GM23338 (cell line): ENCODE measurements at regions not wholly inside any gene's neighbourhood (a gene's known extent, or its start where the extent isn't known, plus 50 kb on each side); places are given as distances from the start of the nearest gene placed in this dataset.

Source experiments
- ATAC-seq: fragments of 200-7000 bp; cut with Tn5 transposase; 3 replicates; pipeline ENCODE4 v1.9.1; 2020
- DNase-seq: peaks from one replicate; pipeline ENCODE4 v3.0.0-alpha.2; 2015; ENCODE audit warnings: low spot score
- H2AFZ ChIP-seq: fragments of 200-600 bp; sonication (generic); 2 replicates; pipeline ENCODE4 v1.8.0; 2016; ENCODE audit warnings: antibody characterized with exemption, mild to moderate bottlenecking, moderate library complexity
- H3F3A ChIP-seq: fragments of 200-600 bp; sonication (generic); replicated peaks from 2 replicates; pipeline ENCODE4 v1.8.0; 2017; ENCODE audit warnings: antibody characterized with exemption, mixed run types, low read depth
- H3K27ac ChIP-seq: fragments of 200-600 bp; sonication (generic); 2 replicates; pipeline ENCODE4 v1.6.1; 2016; ENCODE audit warnings: low read depth
- H3K27me3 ChIP-seq: fragments of 200-600 bp; sonication (generic); 2 replicates; pipeline ENCODE4 v1.8.0; 2016; ENCODE audit warnings: mild to moderate bottlenecking, mixed run types, moderate library complexity; ENCODE audit not compliant: insufficient read depth
- H3K36me3 ChIP-seq: fragments of 200-600 bp; sonication (generic); 2 replicates; pipeline ENCODE4 v1.8.0; 2016; ENCODE audit warnings: mild to moderate bottlenecking; ENCODE audit not compliant: insufficient read depth
- H3K4me1 ChIP-seq: fragments of 200-600 bp; sonication (generic); 2 replicates; pipeline ENCODE4 v1.8.0; 2016; ENCODE audit warnings: mild to moderate bottlenecking, moderate library complexity; ENCODE audit not compliant: insufficient read depth
- H3K4me2 ChIP-seq: fragments of 200-600 bp; sonication (generic); 2 replicates; pipeline ENCODE4 v1.7.1; 2017; ENCODE audit warnings: mixed run types
- H3K4me3 ChIP-seq: fragments of 200-600 bp; sonication (generic); 2 replicates; pipeline ENCODE4 v1.6.1; 2016; ENCODE audit warnings: mixed run types
- H3K79me2 ChIP-seq: fragments of 200-600 bp; sonication (generic); replicated peaks from 2 replicates; pipeline ENCODE4 v1.8.0; 2017; ENCODE audit warnings: mild to moderate bottlenecking; ENCODE audit not compliant: insufficient read depth
- H3K9me2 ChIP-seq: fragments of 200-600 bp; sonication (generic); 2 replicates; pipeline ENCODE4 v1.8.0; 2017; ENCODE audit not compliant: insufficient read depth
- H4K20me1 ChIP-seq: fragments of 200-600 bp; sonication (generic); replicated peaks from 2 replicates; pipeline ENCODE4 v1.8.0; 2017; ENCODE audit warnings: mild to moderate bottlenecking; ENCODE audit not compliant: insufficient read depth
- H3K27ac Mint-ChIP-seq: 2 replicates; pipeline ENCODE4 v1.8.0; 2020; ENCODE audit warnings: inconsistent platforms, mild to moderate bottlenecking, moderate library complexity, mixed read lengths
- H3K27me3 Mint-ChIP-seq: 3 replicates; pipeline ENCODE4 v1.8.0; 2022; ENCODE audit warnings: low read depth, mild to moderate bottlenecking, moderate library complexity, mixed read lengths, inconsistent platforms; ENCODE audit not compliant: insufficient read depth, poor library complexity
- H3K36me3 Mint-ChIP-seq: 3 replicates; pipeline ENCODE4 v1.8.0; 2021; ENCODE audit warnings: low read depth, mild to moderate bottlenecking, inconsistent platforms, moderate library complexity, mixed read lengths
- H3K4me1 Mint-ChIP-seq: 3 replicates; pipeline ENCODE4 v1.8.0; 2020; ENCODE audit warnings: mild to moderate bottlenecking, inconsistent platforms, mixed read lengths
- H3K4me3 Mint-ChIP-seq: 3 replicates; pipeline ENCODE4 v1.8.0; 2021; ENCODE audit warnings: moderate library complexity, mild to moderate bottlenecking, inconsistent platforms, mixed read lengths
- H3K9me3 Mint-ChIP-seq: 3 replicates; pipeline ENCODE4 v1.8.0; 2020; ENCODE audit warnings: moderate library complexity, mild to moderate bottlenecking, inconsistent platforms, mixed read lengths
- CREB1 ChIP-seq: fragments of 250-450 bp; sonication (Bioruptor Pico); IDR thresholded peaks from 2 replicates; pipeline ENCODE4 v1.5.0; 2020; ENCODE audit warnings: low read depth, mild to moderate bottlenecking, moderate library complexity
- EZH2 ChIP-seq: fragments of 200-600 bp; sonication (generic); IDR thresholded peaks from one replicate; pipeline ENCODE4 v1.8.0; 2017; ENCODE audit warnings: antibody characterized with exemption, mild to moderate bottlenecking, low read depth; ENCODE audit not compliant: unreplicated experiment
- EZH2phosphoT487 ChIP-seq: fragments of 200-600 bp; sonication (generic); IDR thresholded peaks from one replicate; pipeline ENCODE4 v1.8.1; 2018; ENCODE audit warnings: antibody characterized with exemption; ENCODE audit not compliant: unreplicated experiment
- JUNB ChIP-seq: IDR thresholded peaks from one replicate; pipeline ENCODE4 v1.6.1; 2016; ENCODE audit warnings: antibody characterized with exemption; ENCODE audit not compliant: unreplicated experiment
- NANOG ChIP-seq: IDR thresholded peaks from 2 replicates; pipeline ENCODE4 v1.6.1; 2016; ENCODE audit warnings: antibody characterized with exemption, borderline replicate concordance
- POLR2AphosphoS5 ChIP-seq: IDR thresholded peaks from 2 replicates; pipeline ENCODE4 v1.6.1; 2016; ENCODE audit warnings: antibody characterized with exemption, low read depth
- STAT1 ChIP-seq: IDR thresholded peaks from one replicate; pipeline ENCODE4 v1.6.1; 2016; ENCODE audit warnings: antibody characterized with exemption; ENCODE audit not compliant: unreplicated experiment
- ZNF114 ChIP-seq: fragments of 250-450 bp; sonication (Bioruptor Pico); IDR thresholded peaks from 2 replicates; pipeline ENCODE4 v1.5.0; 2020; ENCODE audit warnings: mild to moderate bottlenecking, moderate library complexity
- ZNF331 ChIP-seq: fragments of 250-450 bp; sonication (Bioruptor Pico); IDR thresholded peaks from 2 replicates; pipeline ENCODE4 v1.5.0; 2020; ENCODE audit warnings: low read depth, mild to moderate bottlenecking, moderate library complexity
- TF ChIP-seq, protein P1 (sequence below): IDR thresholded peaks from one replicate; pipeline ENCODE4 v1.6.1; 2018; ENCODE audit warnings: antibody characterized with exemption; ENCODE audit not compliant: unreplicated experiment
- TF ChIP-seq, protein P2 (sequence below): IDR thresholded peaks from 2 replicates; pipeline ENCODE4 v1.6.1; 2016; ENCODE audit warnings: antibody characterized with exemption
- TF ChIP-seq, protein P3 (sequence below), 2 experiments: fragments of 200-600 bp in 1 of 2; sonication (generic) in 1 of 2; conservative IDR thresholded peaks; 2 replicates each; pipeline versions ENCODE4 v1.5.1 to v1.6.1; 2016 to 2017; ENCODE audit warnings: antibody characterized with exemption in 2 of 2, low read depth in 2 of 2, mild to moderate bottlenecking in 2 of 2, moderate library complexity in 1 of 2
- TF ChIP-seq, protein P4 (sequence below): fragments of 250-450 bp; sonication (Bioruptor Pico); IDR thresholded peaks from 2 replicates; pipeline ENCODE4 v1.5.0; 2020; ENCODE audit warnings: mild to moderate bottlenecking, moderate library complexity

DNA sequence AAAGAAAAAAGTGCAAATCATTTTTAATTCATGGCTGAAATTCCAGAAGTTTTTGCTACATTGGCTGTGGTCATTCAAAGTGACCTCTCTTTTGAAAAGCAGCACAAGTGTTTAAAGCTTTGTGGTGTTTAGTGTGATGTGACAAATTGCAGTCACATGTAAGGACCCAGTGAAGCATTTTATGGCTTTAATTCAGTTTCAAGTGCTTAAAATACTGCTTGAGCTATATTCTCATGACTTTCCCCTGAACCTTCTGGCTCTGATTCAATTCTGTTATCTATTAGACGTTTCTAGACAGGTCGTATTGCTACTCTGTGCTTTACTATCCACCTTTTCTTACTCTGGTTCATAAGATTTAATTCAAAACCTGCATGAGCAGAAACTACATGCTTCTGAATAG, 105.8 kb downstream of the FAT4 start:
- no peak overlapping the region for H3K27ac Mint-ChIP-seq
- DNase-seq, result no peak
- peaks cover under 1% of the 10 kb centered on the region; the same call in 1 of the 3 replicates for H3K4me1 Mint-ChIP-seq

More for the DNA sequence above, 105.8 kb downstream of the FAT4 start:
- ATAC-seq, result no peak
- Histone ChIP-seq H3K4me3 (no peak overlapping the region), H3K4me2 (no peak overlapping the region), H3F3A (no peaks in the 10 kb centered on the region), H3K36me3 (0 out of 2 replicates have a peak, but pooled peaks cover 5% of the 10 kb centered on the region), H2AFZ (no peak overlapping the region), H3K79me2 (no peaks in the 10 kb centered on the region), H3K27ac (no peak overlapping the region), H3K4me1 (no peaks in the 10 kb centered on the region), H3K27me3 (no peaks in the 10 kb centered on the region), H3K9me2 (no peaks in the 10 kb centered on the region), H4K20me1 (no peaks in the 10 kb centered on the region)
- peaks cover 22% of the 10 kb centered on the region for H3K36me3 Mint-ChIP-seq
- no peak overlapping the region for H3K4me3 Mint-ChIP-seq
- H3K9me3 Mint-ChIP-seq, result peaks cover 20% of the 10 kb centered on the region
- no peaks in the 10 kb centered on the region for H3K27me3 Mint-ChIP-seq
- no peak for TF ChIP-seq NANOG
- TF ChIP-seq, protein P1, sequence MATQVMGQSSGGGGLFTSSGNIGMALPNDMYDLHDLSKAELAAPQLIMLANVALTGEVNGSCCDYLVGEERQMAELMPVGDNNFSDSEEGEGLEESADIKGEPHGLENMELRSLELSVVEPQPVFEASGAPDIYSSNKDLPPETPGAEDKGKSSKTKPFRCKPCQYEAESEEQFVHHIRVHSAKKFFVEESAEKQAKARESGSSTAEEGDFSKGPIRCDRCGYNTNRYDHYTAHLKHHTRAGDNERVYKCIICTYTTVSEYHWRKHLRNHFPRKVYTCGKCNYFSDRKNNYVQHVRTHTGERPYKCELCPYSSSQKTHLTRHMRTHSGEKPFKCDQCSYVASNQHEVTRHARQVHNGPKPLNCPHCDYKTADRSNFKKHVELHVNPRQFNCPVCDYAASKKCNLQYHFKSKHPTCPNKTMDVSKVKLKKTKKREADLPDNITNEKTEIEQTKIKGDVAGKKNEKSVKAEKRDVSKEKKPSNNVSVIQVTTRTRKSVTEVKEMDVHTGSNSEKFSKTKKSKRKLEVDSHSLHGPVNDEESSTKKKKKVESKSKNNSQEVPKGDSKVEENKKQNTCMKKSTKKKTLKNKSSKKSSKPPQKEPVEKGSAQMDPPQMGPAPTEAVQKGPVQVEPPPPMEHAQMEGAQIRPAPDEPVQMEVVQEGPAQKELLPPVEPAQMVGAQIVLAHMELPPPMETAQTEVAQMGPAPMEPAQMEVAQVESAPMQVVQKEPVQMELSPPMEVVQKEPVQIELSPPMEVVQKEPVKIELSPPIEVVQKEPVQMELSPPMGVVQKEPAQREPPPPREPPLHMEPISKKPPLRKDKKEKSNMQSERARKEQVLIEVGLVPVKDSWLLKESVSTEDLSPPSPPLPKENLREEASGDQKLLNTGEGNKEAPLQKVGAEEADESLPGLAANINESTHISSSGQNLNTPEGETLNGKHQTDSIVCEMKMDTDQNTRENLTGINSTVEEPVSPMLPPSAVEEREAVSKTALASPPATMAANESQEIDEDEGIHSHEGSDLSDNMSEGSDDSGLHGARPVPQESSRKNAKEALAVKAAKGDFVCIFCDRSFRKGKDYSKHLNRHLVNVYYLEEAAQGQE, result no peak
- no peak for TF ChIP-seq ZNF331
- TF ChIP-seq CREB1 (CRISPR knock-in tag), result no peak
- TF ChIP-seq JUNB, result no peak
- no peak for TF ChIP-seq STAT1
- no peak for TF ChIP-seq EZH2
- TF ChIP-seq EZH2phosphoT487, result no peak
- no peak for TF ChIP-seq POLR2AphosphoS5
- TF ChIP-seq, protein P2, sequence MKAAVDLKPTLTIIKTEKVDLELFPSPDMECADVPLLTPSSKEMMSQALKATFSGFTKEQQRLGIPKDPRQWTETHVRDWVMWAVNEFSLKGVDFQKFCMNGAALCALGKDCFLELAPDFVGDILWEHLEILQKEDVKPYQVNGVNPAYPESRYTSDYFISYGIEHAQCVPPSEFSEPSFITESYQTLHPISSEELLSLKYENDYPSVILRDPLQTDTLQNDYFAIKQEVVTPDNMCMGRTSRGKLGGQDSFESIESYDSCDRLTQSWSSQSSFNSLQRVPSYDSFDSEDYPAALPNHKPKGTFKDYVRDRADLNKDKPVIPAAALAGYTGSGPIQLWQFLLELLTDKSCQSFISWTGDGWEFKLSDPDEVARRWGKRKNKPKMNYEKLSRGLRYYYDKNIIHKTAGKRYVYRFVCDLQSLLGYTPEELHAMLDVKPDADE, result no peak
- TF ChIP-seq ZNF114 (CRISPR knock-in tag), result no peak
- TF ChIP-seq, protein P3, sequence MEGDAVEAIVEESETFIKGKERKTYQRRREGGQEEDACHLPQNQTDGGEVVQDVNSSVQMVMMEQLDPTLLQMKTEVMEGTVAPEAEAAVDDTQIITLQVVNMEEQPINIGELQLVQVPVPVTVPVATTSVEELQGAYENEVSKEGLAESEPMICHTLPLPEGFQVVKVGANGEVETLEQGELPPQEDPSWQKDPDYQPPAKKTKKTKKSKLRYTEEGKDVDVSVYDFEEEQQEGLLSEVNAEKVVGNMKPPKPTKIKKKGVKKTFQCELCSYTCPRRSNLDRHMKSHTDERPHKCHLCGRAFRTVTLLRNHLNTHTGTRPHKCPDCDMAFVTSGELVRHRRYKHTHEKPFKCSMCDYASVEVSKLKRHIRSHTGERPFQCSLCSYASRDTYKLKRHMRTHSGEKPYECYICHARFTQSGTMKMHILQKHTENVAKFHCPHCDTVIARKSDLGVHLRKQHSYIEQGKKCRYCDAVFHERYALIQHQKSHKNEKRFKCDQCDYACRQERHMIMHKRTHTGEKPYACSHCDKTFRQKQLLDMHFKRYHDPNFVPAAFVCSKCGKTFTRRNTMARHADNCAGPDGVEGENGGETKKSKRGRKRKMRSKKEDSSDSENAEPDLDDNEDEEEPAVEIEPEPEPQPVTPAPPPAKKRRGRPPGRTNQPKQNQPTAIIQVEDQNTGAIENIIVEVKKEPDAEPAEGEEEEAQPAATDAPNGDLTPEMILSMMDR (conservative IDR thresholded peaks at IDR 0.05; ENCODE audit: low read depth in 2 of 2), result no peak
- TF ChIP-seq, protein P4, sequence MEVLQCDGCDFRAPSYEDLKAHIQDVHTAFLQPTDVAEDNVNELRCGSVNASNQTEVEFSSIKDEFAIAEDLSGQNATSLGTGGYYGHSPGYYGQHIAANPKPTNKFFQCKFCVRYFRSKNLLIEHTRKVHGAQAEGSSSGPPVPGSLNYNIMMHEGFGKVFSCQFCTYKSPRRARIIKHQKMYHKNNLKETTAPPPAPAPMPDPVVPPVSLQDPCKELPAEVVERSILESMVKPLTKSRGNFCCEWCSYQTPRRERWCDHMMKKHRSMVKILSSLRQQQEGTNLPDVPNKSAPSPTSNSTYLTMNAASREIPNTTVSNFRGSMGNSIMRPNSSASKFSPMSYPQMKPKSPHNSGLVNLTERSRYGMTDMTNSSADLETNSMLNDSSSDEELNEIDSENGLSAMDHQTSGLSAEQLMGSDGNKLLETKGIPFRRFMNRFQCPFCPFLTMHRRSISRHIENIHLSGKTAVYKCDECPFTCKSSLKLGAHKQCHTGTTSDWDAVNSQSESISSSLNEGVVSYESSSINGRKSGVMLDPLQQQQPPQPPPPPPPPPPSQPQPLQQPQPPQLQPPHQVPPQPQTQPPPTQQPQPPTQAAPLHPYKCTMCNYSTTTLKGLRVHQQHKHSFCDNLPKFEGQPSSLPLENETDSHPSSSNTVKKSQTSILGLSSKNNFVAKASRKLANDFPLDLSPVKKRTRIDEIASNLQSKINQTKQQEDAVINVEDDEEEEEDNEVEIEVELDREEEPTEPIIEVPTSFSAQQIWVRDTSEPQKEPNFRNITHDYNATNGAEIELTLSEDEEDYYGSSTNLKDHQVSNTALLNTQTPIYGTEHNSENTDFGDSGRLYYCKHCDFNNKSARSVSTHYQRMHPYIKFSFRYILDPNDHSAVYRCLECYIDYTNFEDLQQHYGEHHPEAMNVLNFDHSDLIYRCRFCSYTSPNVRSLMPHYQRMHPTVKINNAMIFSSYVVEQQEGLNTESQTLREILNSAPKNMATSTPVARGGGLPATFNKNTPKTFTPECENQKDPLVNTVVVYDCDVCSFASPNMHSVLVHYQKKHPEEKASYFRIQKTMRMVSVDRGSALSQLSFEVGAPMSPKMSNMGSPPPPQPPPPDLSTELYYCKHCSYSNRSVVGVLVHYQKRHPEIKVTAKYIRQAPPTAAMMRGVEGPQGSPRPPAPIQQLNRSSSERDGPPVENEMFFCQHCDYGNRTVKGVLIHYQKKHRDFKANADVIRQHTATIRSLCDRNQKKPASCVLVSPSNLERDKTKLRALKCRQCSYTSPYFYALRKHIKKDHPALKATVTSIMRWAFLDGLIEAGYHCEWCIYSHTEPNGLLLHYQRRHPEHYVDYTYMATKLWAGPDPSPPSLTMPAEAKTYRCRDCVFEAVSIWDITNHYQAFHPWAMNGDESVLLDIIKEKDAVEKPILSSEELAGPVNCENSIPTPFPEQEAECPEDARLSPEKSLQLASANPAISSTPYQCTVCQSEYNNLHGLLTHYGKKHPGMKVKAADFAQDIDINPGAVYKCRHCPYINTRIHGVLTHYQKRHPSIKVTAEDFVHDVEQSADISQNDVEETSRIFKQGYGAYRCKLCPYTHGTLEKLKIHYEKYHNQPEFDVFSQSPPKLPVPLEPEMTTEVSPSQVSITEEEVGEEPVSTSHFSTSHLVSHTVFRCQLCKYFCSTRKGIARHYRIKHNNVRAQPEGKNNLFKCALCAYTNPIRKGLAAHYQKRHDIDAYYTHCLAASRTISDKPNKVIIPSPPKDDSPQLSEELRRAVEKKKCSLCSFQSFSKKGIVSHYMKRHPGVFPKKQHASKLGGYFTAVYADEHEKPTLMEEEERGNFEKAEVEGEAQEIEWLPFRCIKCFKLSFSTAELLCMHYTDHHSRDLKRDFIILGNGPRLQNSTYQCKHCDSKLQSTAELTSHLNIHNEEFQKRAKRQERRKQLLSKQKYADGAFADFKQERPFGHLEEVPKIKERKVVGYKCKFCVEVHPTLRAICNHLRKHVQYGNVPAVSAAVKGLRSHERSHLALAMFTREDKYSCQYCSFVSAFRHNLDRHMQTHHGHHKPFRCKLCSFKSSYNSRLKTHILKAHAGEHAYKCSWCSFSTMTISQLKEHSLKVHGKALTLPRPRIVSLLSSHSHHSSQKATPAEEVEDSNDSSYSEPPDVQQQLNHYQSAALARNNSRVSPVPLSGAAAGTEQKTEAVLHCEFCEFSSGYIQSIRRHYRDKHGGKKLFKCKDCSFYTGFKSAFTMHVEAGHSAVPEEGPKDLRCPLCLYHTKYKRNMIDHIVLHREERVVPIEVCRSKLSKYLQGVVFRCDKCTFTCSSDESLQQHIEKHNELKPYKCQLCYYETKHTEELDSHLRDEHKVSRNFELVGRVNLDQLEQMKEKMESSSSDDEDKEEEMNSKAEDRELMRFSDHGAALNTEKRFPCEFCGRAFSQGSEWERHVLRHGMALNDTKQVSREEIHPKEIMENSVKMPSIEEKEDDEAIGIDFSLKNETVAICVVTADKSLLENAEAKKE (CRISPR knock-in tag), result no peak
